ENCODE measurements at regions not wholly inside any gene's neighbourhood (a gene's known extent, or its start where the extent isn't known, plus 50 kb on each side); places are given as distances from the start of the nearest gene placed in this dataset.

DNA sequence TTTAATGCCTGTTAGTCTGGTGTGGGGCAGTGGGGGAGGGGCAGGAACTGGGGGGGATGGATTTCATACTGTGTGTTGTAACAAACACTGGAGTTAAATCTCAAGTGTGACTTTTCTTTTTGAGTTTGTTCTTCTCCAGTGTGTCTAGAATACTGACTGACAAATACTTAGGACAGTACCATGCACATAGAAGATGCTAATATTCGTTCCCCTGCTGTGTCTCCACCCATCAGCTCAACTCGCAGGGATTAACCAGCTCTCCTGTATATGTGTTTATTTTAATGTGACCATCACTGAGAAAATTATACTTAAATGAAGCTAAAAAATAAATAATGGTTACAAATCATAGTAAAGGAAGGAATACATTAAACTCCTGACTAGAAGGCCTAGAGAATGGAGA is 150.9 kb upstream of the E2F8 start:
- TF ChIP-seq CTCF (IDR thresholded peaks at IDR 0.05) (no peak), POLR2A (IDR thresholded peaks at IDR 0.05) (no peak)
